ENCODE measurements at regions not wholly inside any gene's neighbourhood (a gene's known extent, or its start where the extent isn't known, plus 50 kb on each side); places are given as distances from the start of the nearest gene placed in this dataset.

- Mint-ChIP-seq H3K27me3 (ENCODE audit: low read depth) (peaks cover 48% of the 10 kb centered on the region), H3K9me3 (peaks cover 15% of the 10 kb centered on the region), H3K27ac (no peak overlapping the region), H3K36me3 (ENCODE audit: low read depth) (no peaks in the 10 kb centered on the region), H3K4me3 (no peak overlapping the region), H3K4me1 (peaks cover 10% of the 10 kb centered on the region)
- no peak for TF ChIP-seq CTCF (IDR thresholded peaks at IDR 0.05; ENCODE audit: unreplicated experiment in 3 of 3)
Measured at GRCh38 chr2:238777369-238778067, 70.4 kb upstream of the TWIST2 start.

GRCh38 chr2:238784671-238785527 is 63.0 kb upstream of the TWIST2 start:
- Mint-ChIP-seq H3K4me3 (no peak overlapping the region), H3K4me1 (peaks cover 16% of the 10 kb centered on the region), H3K27me3 (ENCODE audit: low read depth) (peaks cover 50% of the 10 kb centered on the region), H3K36me3 (ENCODE audit: low read depth) (no peaks in the 10 kb centered on the region), H3K9me3 (peaks cover 13% of the 10 kb centered on the region), H3K27ac (peak overlapping the region in 2 of 3 experiments; percentile 35 to 64)
- TF ChIP-seq CTCF (IDR thresholded peaks at IDR 0.05; ENCODE audit: unreplicated experiment in 3 of 3): peak; percentile 88 to 91 (median 89)

- no peak overlapping the region for H3K4me3 Mint-ChIP-seq
- peaks cover 54% of the 10 kb centered on the region for H3K27me3 Mint-ChIP-seq (ENCODE audit: low read depth)
- no peaks in the 10 kb centered on the region for H3K36me3 Mint-ChIP-seq (ENCODE audit: low read depth)
- peaks cover 21% of the 10 kb centered on the region for H3K4me1 Mint-ChIP-seq
- H3K27ac Mint-ChIP-seq: peak overlapping the region in 1 of 3 experiments; percentile 64
- H3K9me3 Mint-ChIP-seq: peaks cover 13% of the 10 kb centered on the region
- no peak for TF ChIP-seq CTCF (IDR thresholded peaks at IDR 0.05; ENCODE audit: unreplicated experiment in 3 of 3)
Measured at GRCh38 chr2:238785528-238785860, 62.4 kb upstream of the TWIST2 start.

GRCh38 chr2:238786379-238786778 is 61.5 kb upstream of the TWIST2 start:
- H3K27me3 Mint-ChIP-seq (ENCODE audit: low read depth): peaks cover 49% of the 10 kb centered on the region
- H3K4me1 Mint-ChIP-seq: peaks cover 29% of the 10 kb centered on the region
- no peaks in the 10 kb centered on the region for H3K36me3 Mint-ChIP-seq (ENCODE audit: low read depth)
- H3K4me3 Mint-ChIP-seq: no peak overlapping the region
- H3K27ac Mint-ChIP-seq: peak overlapping the region in 1 of 3 experiments; percentile 14
- no peak for TF ChIP-seq CTCF (IDR thresholded peaks at IDR 0.05; ENCODE audit: unreplicated experiment in 3 of 3)
- peaks cover 8% of the 10 kb centered on the region for H3K9me3 Mint-ChIP-seq

GRCh38 chr2:238786792-238787490 is 60.9 kb upstream of the TWIST2 start:
- peak overlapping the region in 2 of 3 experiments; percentile 29 to 80 for H3K27ac Mint-ChIP-seq
- peaks cover 49% of the 10 kb centered on the region for H3K27me3 Mint-ChIP-seq (ENCODE audit: low read depth)
- TF ChIP-seq CTCF (IDR thresholded peaks at IDR 0.05; ENCODE audit: unreplicated experiment in 3 of 3): no peak
- peaks cover 7% of the 10 kb centered on the region for H3K9me3 Mint-ChIP-seq
- no peaks in the 10 kb centered on the region for H3K36me3 Mint-ChIP-seq (ENCODE audit: low read depth)
- peaks cover 29% of the 10 kb centered on the region for H3K4me1 Mint-ChIP-seq
- H3K4me3 Mint-ChIP-seq: no peak overlapping the region
